ENCODE measurements at regions not wholly inside any gene's neighbourhood (a gene's known extent, or its start where the extent isn't known, plus 50 kb on each side); places are given as distances from the start of the nearest gene placed in this dataset.

DNA sequence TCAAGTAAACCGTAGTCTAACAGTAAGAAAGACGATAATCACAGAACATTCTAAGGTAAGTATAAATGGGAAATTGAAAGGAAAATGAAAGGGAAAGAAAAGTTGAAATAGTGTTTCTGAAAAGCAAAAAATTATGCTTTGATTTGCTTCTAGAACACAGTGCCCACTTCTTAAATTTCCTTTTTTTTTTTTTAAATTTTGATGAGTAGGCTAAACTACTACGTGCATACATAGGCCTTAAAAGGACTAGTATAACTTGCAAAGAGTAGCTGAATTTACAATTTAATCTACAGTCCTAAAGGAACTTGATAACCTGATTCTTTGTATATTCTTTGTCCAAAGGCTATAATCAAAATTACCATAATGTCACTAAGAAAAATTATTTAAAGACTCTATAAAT, 325.3 kb downstream of the PAX3 start:
- H3K4me1 ChIP-seq (ENCODE audit: low read depth, poor library complexity, severe bottlenecking) = no peaks in the 10 kb centered on the region
- H3K27me3 ChIP-seq (ENCODE audit: insufficient read depth, low read depth) = no peaks in the 10 kb centered on the region
- TF ChIP-seq, protein P1, sequence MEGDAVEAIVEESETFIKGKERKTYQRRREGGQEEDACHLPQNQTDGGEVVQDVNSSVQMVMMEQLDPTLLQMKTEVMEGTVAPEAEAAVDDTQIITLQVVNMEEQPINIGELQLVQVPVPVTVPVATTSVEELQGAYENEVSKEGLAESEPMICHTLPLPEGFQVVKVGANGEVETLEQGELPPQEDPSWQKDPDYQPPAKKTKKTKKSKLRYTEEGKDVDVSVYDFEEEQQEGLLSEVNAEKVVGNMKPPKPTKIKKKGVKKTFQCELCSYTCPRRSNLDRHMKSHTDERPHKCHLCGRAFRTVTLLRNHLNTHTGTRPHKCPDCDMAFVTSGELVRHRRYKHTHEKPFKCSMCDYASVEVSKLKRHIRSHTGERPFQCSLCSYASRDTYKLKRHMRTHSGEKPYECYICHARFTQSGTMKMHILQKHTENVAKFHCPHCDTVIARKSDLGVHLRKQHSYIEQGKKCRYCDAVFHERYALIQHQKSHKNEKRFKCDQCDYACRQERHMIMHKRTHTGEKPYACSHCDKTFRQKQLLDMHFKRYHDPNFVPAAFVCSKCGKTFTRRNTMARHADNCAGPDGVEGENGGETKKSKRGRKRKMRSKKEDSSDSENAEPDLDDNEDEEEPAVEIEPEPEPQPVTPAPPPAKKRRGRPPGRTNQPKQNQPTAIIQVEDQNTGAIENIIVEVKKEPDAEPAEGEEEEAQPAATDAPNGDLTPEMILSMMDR (conservative IDR thresholded peaks at IDR 0.05; ENCODE audit: low read depth, low read length) = no peak
- no peak overlapping the region for H3K9ac ChIP-seq
- H2AFZ ChIP-seq (ENCODE audit: low read depth) = no peak overlapping the region
- H3K79me2 ChIP-seq (ENCODE audit: insufficient read depth, low read depth) = no peaks in the 10 kb centered on the region
- no peaks in the 10 kb centered on the region for H4K20me1 ChIP-seq (ENCODE audit: insufficient read depth)
- no peaks in the 10 kb centered on the region for H3K36me3 ChIP-seq (ENCODE audit: insufficient read depth)
- H3K27ac ChIP-seq = no peak overlapping the region
- H3K4me2 ChIP-seq = no peak overlapping the region
- H3K4me3 ChIP-seq (IDR thresholded peaks at IDR 0.05; ENCODE audit: insufficient read depth, low read depth, low read length) = no peak overlapping the region

- Histone ChIP-seq H3K4me1 (ENCODE audit: low read depth, poor library complexity, severe bottlenecking) (no peaks in the 10 kb centered on the region), H3K27ac (no peak overlapping the region), H3K4me3 (IDR thresholded peaks at IDR 0.05; ENCODE audit: insufficient read depth, low read depth, low read length) (no peak overlapping the region), H3K4me2 (no peak overlapping the region), H3K36me3 (ENCODE audit: insufficient read depth) (no peaks in the 10 kb centered on the region), H3K27me3 (ENCODE audit: insufficient read depth, low read depth) (no peaks in the 10 kb centered on the region), H3K9ac (no peak overlapping the region), H3K79me2 (ENCODE audit: insufficient read depth, low read depth) (no peaks in the 10 kb centered on the region), H4K20me1 (ENCODE audit: insufficient read depth) (no peaks in the 10 kb centered on the region), H2AFZ (ENCODE audit: low read depth) (no peak overlapping the region)
- TF ChIP-seq, protein P1 (conservative IDR thresholded peaks at IDR 0.05; ENCODE audit: low read depth, low read length) = no peak
These were observed 325.9 kb downstream of the PAX3 start for GRCh38 chr2:221972813-221973478.

DNA sequence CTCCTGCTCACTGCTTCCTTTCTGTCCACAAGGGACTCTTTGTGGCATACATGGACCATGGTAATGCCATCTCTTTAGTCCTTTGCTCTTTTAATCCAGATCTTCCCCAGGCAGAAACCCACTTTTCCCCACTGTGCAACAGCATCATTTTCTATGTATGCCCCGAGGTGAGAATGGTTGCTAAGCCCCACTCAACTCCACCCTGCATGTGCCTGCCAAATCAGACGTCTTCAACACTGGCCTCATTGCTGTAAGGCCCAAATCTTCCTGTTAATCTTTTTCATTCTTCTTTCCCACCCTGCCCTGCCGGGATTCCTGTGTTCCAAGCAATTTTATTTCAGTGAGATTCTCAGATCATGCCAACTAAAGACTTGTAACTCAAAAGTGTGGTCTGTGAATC, 328.4 kb downstream of the PAX3 start:
- Histone ChIP-seq H2AFZ (ENCODE audit: low read depth) (no peak overlapping the region; the same call in 1 of the 2 replicates), H3K27ac (no peak overlapping the region), H3K4me1 (ENCODE audit: low read depth, poor library complexity, severe bottlenecking) (no peaks in the 10 kb centered on the region), H3K36me3 (ENCODE audit: insufficient read depth) (no peaks in the 10 kb centered on the region), H3K9ac (no peak overlapping the region), H4K20me1 (ENCODE audit: insufficient read depth) (no peaks in the 10 kb centered on the region), H3K4me2 (no peak overlapping the region), H3K4me3 (IDR thresholded peaks at IDR 0.05; ENCODE audit: insufficient read depth, low read depth, low read length) (no peak overlapping the region), H3K79me2 (ENCODE audit: insufficient read depth, low read depth) (no peaks in the 10 kb centered on the region), H3K27me3 (ENCODE audit: insufficient read depth, low read depth) (no peaks in the 10 kb centered on the region)
- TF ChIP-seq, protein P1 (conservative IDR thresholded peaks at IDR 0.05; ENCODE audit: low read depth, low read length) = no peak

DNA sequence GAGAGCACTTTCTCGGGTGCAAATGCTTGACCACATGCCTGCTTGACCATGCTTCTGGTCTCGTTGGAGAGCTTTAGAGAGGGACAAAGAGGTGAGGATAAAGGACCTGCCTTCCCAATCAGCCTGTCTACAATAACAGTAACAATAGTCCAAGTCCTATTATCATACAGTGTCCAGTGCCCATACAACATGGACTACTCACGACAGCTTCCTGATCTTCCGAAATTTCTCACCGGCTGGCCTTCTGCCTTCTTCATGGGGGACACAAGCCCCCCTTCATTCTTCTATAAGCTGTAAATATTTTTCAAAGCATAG, 329.0 kb downstream of the PAX3 start:
- Histone ChIP-seq H3K4me1 (ENCODE audit: low read depth, poor library complexity, severe bottlenecking) (no peaks in the 10 kb centered on the region), H3K36me3 (ENCODE audit: insufficient read depth) (no peaks in the 10 kb centered on the region), H3K4me2 (no peak overlapping the region), H3K27ac (no peak overlapping the region), H3K4me3 (IDR thresholded peaks at IDR 0.05; ENCODE audit: insufficient read depth, low read depth, low read length) (no peak overlapping the region), H3K79me2 (ENCODE audit: insufficient read depth, low read depth) (no peaks in the 10 kb centered on the region), H3K9ac (no peak overlapping the region), H4K20me1 (ENCODE audit: insufficient read depth) (no peaks in the 10 kb centered on the region), H2AFZ (ENCODE audit: low read depth) (no peak overlapping the region), H3K27me3 (ENCODE audit: insufficient read depth, low read depth) (no peaks in the 10 kb centered on the region)
- TF ChIP-seq, protein P1 (conservative IDR thresholded peaks at IDR 0.05; ENCODE audit: low read depth, low read length) = no peak

Measured in KMS-11 (cell line).